Skin of body (tissue), 2 donors: ENCODE measurements at regions not wholly inside any gene's neighbourhood (a gene's known extent, or its start where the extent isn't known, plus 50 kb on each side); places are given as distances from the start of the nearest gene placed in this dataset. TPM values are rescaled to one million over a fixed set of nuclear protein-coding genes. Genes with fewer than 3 reads are reported as not detected.

Source experiments
- DNase-seq: peaks from one replicate; lab custom pipeline; 2025; lab: John Stamatoyannopoulos, UW
- small RNA-seq: library from RNA; depleted of rRNA; stranded (forward); fragments of <200 nt; gene quantifications from one replicate; pipeline ENCODE3, GENCODE V24; 2014; ENCODE audit warnings: low replicate concordance

DNA sequence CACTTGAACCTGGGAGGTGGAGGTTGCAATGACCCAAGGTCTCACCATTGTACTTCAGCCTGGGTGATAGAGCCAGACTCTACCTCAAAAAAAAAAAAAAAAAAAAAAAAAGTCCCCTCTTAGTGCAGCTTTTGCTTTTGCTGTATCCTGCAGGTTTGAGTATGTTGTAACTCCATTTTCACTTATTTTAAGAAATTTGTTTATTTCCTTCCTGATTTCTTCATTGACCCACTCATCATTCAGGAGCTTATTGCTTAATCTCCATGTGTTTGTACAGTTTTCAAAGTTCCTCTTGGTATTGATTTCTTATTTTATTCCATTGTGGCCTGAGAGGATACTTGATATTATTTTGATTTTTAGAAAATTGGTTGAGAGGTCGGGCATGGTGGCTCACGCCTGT is 50.9 kb upstream of the AK4 start:
- DNase-seq: no peak

Small RNA genes in the stretch of these regions (small RNA-seq; reads per million reads assigned to genes)
- gene MIR101-1: 3.9 reads per million, percentile 90 among the genes with 10 or more reads in this experiment
- not detected for gene MIR3671
- not detected for gene MRPS21P1
- gene RNU6-1176P: not detected
